ENCODE measurements at regions not wholly inside any gene's neighbourhood (a gene's known extent, or its start where the extent isn't known, plus 50 kb on each side); places are given as distances from the start of the nearest gene placed in this dataset.

- TF ChIP-seq CTCF (IDR thresholded peaks at IDR 0.05) = no peak
- no peak for TF ChIP-seq POLR2A (IDR thresholded peaks at IDR 0.05)
- TF ChIP-seq POLR2AphosphoS5 (IDR thresholded peaks at IDR 0.05) = no peak
- TF ChIP-seq EP300 (IDR thresholded peaks at IDR 0.05) = no peak
Observed at GRCh38 chr7:111672901-111673300, 110.6 kb upstream of the IMMP2L start.
